Ammon's horn (tissue), 1 donor: ENCODE measurements at regions not wholly inside any gene's neighbourhood (a gene's known extent, or its start where the extent isn't known, plus 50 kb on each side); places are given as distances from the start of the nearest gene placed in this dataset.

Source experiments
- DNase-seq: peaks from one replicate; pipeline ENCODE4 v3.0.0-alpha.2; 2016; ENCODE audit warnings: low spot score

DNA sequence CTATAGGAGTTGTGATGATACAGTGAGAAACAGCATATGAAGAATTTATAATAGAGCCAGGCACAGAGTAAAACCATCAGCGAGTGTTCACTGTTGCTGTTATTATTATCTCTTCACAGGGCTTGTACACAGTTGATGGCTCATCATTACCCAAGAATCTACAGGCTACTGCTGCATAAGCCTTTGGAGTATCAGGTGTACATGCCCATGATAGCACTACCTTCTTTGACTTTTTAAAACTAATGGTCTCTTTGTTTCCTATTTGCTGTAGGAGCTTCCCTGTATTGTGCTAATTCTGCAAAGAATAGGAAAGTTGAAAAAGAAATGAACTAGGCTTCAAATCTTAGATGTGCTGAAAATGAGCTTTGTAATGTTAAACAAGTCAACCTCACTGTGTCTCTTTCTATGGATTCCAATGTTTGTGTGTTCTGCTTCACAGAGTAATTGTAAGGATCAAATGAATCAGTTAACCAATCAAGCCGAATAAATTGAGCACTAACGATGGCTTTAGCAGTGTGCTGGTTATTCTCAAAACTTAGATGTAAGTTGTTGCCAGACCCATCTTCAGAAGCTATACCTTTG is 138.8 kb downstream of the TUSC7 start:
- no peak for DNase-seq

DNA sequence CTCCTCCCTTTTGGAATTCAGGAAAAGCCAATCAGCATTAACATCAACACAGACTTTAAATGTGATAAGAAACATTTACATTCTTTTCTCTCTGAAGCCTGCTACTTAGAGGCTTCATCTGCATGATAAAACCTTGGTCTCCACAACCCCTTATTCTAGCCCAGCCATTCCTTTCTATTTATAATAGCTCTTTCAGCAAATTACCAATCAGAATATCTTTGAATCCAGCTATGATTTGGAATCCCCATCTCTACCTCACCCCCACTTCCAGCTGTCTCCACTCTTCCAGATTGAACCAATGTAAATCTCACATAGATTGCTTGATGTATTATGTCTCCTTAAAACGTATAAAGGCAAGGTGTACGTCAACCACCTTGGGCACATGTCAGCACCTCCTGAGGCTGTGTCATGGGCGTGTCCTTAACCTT is 139.7 kb downstream of the TUSC7 start:
- DNase-seq = no peak

DNA sequence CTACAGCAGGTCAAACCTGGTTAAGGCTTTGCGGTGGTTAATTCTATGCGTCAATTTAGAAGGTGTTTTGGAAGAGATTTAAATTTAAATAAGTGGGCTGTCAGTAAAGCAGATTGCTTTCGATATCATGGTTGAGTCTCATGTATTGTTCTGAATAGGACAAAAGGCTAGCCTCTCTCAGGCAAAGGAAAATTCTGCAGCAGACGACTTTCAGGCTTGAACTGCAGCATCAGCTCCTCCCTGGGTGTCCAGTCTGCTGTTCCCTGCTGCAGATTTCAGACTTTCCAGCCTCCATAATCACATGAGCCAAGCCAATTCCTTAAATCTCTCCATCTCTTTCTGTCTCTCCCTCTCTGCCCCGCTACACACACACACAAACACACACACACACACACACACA is 143.2 kb downstream of the TUSC7 start:
- no peak for DNase-seq

DNA sequence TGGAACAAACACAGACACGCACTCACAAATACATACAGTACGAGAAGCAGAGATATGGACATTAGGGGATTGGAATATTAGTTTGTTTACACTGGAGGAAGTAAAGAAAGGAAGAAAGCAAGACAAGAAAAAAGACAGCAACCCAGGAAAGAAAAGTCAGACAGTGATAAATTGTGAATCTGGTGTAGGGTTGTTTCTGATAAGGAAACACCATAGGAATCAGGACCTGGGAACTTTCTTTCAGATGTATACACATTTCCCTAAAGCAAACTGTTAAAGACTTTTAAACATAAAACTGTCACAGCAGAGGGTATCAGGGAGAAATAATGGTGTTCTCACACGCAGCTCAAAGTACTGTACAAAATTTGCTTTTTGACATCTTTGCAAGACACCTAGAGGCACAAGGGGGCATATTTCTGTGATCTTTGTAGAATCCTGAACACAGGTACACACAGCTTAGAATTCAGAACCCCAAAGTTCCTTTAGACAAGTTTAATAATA is 153.7 kb downstream of the TUSC7 start:
- DNase-seq = no peak

DNA sequence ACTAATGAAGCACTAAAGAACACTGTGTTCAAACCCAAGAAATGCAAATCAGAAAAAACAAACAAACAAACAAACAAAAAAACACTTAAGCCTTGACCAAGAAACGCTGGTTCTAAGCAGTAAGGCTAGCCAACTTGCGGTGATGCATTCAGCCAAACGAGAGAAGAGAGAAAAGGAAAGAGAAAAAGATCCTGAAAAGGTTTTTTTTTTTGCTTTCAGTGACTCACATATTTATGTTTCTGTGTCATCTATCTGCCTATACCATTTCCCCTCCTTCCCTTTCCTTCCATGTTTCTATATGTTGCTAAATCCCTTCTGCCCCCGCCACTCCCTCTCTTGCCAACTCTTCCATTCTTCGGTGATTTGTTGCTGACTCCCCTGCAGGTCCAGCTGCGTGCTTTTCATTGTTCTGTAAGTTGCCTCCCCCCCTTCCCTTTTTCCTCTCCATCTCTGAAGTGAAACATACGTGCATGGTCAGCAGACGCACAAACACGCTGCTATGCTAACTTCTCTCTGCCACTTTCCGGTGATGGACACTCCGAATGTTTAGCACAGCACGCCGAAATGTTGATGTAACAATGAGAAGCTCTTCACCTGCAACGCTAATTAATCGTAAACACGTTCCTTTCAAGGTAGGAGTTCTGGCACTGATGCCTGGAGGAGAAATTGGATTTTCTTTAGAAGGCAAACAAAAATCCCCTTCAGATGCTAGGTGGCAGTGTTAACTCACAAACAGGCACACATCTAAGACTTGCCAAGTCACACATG is 154.4 kb downstream of the TUSC7 start:
- peak; percentile 81 for DNase-seq

DNA sequence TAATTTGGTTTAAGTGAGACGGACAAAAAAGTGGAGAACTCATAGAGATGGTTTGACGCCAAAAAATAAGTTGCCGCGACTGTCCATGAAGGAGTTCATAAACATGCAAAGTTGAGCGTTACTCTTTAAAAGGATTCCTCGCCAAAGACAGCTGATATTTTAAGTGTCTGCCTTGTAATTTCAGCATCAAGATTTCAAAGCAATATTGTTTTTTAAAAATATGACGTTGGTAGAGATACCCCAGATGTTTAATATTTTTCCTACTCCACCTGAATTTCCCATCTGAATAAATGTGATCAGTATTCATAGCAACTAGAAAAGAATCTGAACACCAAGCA is 155.0 kb downstream of the TUSC7 start:
- DNase-seq = no peak

DNA sequence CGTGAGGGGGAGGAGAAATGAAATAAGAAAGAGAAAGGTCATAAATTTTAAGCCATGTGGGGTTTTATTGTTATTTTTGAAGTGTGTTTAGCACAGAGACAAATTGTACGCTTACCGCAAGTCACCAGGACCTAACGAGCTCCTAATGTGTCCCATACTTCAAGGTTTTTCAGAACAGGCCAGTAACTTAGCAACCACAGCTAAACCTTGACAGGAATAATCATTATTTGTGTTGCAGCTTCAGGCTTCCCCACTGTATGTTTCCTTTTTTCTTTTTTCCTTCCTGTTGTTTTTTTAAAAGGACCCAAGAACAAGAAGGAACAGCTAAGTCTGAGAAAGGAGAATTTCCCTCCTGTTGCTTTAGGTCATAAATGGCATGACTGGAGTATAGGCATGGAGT is 160.8 kb downstream of the TUSC7 start:
- no peak for DNase-seq

DNA sequence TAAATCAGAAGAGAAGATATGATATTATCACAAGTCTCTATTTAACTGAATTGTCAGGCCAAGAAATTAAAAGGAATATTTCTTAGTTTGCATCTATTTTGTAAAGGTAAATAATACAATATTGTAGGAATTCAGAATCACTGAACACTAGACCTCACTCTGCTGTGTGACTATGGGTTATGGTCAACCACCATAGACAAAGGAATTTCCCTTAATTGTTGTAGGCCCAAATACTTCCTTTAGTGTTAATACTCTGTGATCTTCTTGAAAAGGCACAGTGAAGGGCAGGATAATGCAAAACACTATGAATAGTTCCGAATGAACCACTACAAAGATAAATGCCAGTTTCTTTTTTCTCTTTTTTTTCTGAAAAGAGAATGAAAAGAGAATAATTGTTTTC is 162.3 kb downstream of the TUSC7 start:
- DNase-seq = no peak

DNA sequence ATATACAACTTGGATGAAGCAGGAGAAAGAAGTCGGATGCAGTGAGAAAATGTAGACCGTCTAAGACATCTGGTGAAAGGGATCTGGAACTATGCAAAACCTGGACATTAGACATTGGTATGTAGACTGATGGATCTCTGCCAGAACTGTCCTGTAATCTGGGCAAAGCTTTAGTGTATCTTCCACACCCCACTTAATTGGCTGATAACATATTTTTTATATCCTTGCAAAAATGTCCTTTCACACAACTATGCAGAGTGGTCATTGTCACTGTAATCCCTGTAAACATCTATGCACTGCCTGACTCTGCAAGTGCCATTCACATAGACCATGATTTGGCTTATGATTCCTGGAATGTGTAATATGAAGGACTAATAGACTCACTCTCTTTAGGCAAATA is 163.1 kb downstream of the TUSC7 start:
- DNase-seq = no peak

DNA sequence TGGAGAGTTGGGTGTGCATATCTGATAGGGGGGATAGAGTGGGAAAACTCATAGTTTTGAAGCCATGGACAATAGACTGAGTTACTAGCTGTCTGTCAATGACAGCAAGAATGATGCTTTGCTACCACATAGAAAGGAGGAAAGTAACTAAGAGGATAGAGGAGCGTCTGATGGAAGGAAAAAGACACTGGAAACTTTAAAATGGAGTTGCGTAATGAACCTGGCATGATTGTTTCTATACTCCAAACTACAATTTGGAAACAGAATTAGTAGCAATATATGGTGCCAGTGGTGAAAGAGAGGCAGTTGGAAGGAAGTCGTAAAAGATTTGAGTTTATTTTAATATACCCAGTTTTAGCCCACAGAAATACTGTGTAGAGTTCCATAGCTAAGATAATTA is 163.6 kb downstream of the TUSC7 start:
- DNase-seq = no peak

DNA sequence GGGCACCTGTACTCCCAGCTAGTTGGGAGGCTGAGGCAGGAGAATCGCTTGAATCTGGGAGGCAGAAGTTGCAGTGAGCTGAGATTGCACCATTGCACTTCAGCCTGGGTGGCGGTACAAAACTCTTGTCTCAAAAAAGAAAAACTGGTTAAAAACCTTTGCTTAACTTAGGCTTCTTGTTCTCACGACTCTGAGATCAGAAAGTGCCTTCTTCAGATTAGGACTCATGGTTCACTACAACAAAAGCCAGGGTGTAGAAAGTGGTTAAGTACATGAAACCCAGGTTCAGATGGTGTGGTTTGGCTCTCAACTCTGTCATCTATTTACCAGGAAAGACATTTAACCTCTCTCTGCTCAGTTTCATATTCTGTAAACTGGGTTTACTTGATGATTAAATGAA is 168.4 kb downstream of the TUSC7 start:
- no peak for DNase-seq

DNA sequence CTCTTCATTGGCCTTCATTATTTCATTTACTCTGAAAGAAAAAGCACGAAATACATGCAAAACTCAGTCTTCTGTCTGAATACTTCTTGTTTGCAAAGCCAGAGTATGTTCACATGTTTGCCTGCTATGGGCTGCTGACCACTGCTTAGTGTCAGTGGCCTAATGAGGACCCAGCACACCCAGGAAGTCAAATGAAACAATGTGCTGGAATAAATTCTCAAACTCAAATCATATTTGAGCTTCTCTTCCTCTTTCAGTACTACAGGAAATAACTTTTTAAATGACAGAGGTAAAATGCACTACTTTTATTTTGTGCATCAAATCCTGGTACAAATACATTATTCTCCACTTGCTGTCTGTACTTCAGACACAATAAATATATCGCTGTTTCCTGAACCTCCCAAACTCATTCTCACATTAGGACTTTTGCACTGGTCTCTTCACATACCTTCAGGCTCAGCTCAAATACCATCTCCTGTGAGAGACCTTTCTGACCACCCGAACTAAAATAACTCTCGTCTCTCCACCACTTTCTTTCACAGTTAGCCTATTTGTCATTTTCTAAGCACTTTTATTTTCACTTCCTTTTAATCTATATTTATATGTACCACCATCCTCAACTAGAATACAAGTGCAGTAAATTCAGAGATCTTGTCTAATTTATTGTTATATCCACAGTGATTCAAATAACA is 176.8 kb downstream of the TUSC7 start:
- no peak for DNase-seq

DNA sequence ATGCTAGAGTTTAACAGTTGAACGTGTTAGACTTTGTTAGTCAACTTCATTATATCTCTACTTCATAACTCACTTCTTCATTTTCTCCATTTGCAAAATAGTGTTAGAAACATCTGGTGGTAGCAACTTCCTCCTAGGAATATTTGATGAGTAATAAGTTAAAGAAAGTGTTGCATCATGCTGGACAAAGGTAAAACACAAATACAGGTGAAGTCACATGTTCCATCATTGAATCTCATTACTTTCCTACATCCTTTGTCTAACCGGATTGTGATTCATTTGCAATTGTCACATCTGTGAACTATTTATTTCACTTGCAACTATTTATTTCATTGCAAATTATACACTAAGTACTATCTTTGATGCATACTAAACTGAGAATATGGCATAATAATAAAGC is 186.5 kb downstream of the TUSC7 start:
- DNase-seq = no peak

DNA sequence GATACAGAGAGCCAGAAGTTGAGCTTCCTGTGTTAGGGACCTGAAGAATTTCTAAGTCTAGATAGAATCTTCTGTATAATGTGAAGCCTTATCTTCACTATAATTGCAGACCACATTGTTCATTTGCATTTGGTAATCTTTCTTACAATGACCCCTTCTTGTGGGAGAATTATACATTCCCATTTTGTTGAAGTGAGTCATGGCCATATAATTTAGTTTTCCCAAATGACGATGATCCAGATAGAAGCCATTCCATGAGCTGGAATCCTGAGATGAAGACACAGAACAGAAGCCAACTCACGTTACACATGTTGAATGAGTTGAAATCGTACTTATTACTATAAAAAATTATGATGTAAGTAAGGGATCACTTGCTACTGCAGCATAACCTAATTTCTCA is 187.8 kb downstream of the TUSC7 start:
- DNase-seq = no peak

DNA sequence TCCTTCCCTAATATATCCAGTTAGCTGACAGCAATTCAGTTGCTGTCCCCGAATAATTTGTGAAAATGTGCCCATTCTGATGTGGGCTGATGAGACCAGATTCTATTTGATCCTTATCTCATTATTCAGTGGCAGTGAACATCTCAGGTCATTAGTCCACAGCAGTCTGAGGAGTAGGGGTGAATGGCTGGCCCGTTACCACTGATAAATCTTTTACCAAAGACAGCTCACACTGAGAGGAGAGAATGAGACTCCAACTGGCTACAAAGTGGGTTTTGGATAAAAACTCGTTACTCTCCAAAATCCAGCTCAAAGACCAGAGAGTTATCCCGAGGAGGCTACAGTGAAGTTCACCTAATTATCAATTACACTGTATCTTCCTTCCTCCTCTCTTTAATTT is 189.7 kb downstream of the TUSC7 start:
- no peak for DNase-seq

DNA sequence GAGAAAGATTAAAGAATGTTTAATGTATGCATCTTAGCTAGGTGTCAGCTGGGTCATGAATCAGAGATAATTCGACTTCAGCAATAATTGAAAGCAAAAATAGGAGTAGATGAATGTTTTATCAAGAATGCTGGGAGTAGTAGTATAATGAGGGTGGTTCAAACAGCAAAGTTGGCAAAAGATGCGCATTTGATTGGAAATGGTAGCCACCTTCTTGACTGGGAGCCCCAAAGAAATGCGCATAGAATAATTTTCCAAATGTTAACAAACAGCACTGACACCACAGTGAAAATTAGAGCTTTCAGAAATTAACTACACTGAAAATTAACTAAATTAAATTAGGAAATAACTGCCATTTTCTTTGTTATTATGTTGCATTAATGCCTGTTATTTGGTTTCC is 195.8 kb downstream of the TUSC7 start:
- no peak for DNase-seq

DNA sequence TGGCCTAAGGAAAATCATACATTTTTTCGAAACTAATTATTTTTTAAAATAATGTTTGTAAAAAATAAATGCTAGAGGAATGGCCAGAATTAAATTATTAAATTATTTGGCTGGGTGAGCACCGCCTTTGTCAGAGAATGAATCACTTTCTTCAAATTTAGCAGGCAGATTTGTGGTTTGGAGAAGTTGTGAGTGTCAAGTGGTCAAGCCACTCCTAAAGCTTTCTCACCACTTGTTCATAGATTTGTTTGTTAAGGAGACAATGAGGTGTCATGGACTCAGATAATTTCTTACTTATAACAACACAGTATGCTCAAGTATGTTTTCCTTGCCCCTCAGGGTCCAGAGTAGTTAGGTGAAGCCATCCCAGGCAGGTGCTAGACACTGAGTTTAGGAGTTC is 196.2 kb downstream of the TUSC7 start:
- DNase-seq = no peak

DNA sequence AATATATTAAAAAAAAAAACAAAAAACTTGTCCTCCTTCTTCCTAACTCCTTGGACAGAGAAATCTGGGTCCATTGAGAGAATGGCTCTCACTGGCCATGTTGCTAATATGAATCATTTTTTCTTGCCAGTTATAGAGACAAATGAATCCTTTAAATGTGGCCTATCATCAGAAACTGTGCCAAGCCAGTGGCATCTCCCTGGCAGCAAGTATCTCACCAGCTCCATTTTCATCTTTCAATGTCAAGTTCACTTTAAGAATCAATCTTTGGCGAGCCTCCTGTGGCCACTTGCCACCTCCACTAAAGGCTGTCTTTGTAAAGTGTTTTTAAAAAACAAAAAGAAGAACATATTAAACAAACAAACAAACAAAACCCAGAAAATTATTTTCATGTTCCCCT is 202.5 kb downstream of the TUSC7 start:
- no peak for DNase-seq

DNA sequence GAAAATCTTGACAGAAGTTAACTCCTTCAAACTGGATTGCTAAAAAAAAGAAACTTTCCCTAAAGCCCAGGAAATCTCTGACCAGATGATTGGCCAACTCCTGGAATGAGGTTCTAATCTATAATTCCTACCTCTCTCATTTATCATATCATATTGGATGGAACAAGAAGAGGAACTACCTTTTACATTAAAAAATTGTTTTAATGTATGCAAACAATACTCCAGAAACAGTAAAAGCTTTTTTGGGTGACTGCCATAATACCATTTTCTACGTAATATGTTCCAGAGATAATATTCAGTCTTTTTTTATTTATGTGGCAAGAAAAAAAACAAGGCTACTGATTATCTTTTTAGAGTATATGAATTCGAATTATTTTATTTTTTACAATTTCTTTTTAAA is 204.4 kb downstream of the TUSC7 start:
- DNase-seq = no peak

DNA sequence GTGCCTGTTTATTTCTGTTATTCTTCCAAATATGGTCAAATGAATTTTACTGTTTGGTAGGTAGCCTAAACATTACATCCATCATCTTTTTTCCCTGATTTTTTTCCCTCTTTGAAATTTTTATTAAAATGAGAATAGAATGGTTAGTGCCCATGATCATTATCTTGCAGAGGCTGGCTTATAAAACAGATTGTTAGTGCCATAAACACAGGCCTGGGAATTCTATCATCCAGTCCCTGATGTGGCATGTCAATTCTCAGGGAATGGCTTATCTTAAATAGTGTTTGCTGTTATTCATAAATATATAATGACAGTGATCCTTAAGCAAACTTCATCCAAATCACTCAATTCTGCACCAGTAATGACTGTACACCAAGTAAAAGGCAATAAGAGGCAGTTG is 207.3 kb downstream of the TUSC7 start:
- DNase-seq = no peak

DNA sequence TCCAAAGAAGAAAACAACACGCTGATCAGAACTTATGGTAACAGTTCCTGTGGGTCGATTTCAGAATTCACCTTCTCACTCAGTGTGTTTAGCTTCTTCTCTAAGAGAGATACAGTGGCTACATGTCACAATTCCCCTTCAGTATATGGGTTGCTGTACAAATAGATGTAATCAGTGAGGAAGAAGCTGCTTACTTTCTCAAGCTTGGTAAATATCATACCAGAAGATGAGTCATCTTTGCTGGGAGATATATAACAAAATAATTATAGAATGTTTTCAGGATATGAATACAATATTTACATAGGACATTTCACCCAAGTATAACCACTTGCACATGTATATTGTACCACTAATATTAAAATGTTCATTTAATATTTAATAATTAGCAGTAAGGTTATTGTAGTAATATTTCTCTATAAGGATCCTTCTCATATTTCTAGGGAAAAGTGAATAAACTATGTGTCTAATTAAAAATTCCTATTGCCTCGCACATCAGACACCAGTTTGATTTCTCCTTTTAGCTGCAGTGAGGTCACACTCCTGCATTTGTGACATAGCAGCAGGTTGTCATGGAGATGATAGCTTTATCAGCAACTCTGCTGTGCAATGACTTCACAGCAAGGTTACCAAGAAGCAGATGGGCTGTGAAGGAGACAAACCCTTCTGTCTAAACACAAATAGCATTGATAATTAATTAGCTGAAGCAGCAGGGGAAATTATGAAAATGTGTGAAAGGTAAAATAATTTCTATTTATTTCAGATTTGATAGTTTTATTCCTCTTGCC is 211.4 kb downstream of the TUSC7 start:
- peak; percentile 11 for DNase-seq

DNA sequence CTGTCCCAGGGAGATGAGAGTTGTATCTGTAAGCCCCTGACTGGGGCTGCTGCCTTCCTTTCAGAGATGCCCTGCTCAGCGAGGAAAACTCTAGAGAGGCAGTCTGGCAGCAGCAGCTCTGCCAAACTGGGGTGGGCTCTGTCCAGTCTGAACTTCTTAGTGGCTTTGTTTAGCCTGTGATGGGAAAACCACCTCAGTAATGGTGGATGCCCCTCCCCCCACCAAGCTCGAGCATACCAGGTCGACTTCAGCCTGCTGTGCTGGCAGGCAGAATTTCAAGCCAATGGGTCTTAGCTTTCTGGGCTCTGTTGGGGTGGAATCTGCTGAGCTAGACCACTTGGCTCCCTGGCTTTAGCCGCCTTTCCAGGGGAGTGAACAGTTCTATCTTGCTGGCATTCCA is 218.3 kb downstream of the TUSC7 start:
- DNase-seq = no peak
